C4-2B (cell line): ENCODE measurements at regions not wholly inside any gene's neighbourhood (a gene's known extent, or its start where the extent isn't known, plus 50 kb on each side); places are given as distances from the start of the nearest gene placed in this dataset.

Source experiments
- H3K27ac ChIP-seq: fragments of 450-650 bp; 2 replicates; pipeline ENCODE4 v1.5.1; 2017
- ZFX ChIP-seq: fragments of 450-650 bp; IDR thresholded peaks from 2 replicates; pipeline ENCODE4 v1.6.1; 2017
- TF ChIP-seq, protein P1 (sequence below): fragments of 450-650 bp; conservative IDR thresholded peaks from 2 replicates; pipeline ENCODE4 v1.5.1; 2017; ENCODE audit warnings: mild to moderate bottlenecking

DNA sequence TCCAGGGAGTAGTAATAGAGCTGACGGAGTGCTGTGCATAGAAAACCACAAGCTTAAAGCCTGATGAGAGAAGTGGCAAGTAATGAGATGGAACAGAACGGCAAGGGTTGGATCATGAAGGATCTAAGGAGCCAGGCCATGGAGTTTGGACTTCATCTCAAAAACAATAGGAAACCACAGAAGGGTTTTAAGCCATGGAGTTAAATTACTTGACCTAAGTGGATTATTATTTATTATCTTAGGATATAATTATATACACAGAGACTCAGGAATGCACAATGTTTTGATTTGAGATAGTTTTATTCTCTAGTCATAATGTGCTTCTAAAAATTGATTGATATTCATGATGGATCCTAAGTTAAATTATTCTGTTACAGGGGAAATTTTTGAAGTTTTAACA lies 242.4 kb downstream of the PLPP3 start:
- TF ChIP-seq, protein P1, sequence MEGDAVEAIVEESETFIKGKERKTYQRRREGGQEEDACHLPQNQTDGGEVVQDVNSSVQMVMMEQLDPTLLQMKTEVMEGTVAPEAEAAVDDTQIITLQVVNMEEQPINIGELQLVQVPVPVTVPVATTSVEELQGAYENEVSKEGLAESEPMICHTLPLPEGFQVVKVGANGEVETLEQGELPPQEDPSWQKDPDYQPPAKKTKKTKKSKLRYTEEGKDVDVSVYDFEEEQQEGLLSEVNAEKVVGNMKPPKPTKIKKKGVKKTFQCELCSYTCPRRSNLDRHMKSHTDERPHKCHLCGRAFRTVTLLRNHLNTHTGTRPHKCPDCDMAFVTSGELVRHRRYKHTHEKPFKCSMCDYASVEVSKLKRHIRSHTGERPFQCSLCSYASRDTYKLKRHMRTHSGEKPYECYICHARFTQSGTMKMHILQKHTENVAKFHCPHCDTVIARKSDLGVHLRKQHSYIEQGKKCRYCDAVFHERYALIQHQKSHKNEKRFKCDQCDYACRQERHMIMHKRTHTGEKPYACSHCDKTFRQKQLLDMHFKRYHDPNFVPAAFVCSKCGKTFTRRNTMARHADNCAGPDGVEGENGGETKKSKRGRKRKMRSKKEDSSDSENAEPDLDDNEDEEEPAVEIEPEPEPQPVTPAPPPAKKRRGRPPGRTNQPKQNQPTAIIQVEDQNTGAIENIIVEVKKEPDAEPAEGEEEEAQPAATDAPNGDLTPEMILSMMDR: no peak
- no peak for TF ChIP-seq ZFX
- H3K27ac ChIP-seq: no peak overlapping the region

DNA sequence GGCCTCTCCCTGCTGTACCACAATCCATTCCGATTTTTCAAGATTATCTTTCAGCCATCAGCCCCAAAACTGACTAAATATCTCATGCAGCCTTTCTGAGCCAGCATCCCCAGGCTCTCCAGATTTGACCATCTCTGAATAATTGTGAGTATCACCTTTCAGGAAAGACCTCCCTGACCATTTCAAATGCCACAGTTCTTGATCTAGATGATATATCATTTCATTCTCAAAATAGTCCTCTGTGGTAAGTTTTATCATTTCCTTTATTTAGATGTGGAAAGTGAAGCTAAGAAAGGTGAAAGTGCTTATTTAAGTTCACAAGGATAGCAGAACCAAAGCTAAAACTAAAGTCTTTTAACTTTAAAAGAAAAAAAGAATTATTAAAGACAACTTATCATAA lies 244.0 kb downstream of the PLPP3 start:
- TF ChIP-seq ZFX: no peak
- TF ChIP-seq, protein P1: no peak

DNA sequence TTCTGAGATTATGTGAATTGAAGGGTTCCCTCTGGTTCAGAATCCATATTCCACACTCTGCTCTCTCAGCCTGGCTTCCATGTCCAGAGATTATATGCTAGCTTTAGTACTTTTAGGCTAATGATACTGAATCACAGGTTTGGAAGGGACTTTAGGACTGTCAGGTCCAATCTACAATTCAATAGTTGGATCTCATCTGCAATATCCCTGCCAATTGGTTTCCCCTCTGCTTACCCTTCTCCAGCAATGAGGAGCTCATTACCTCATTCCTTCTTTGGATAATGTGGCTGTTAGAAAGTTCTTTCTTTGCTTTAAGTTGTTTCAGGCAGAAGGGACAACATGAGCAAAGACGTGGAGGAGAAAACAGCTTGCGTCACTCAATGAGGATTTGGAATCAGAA lies 245.3 kb downstream of the PLPP3 start:
- no peak overlapping the region for H3K27ac ChIP-seq
- TF ChIP-seq ZFX: no peak
- TF ChIP-seq, protein P1: no peak

More for the DNA sequence above, 244.0 kb downstream of the PLPP3 start:
- no peak overlapping the region for H3K27ac ChIP-seq

DNA sequence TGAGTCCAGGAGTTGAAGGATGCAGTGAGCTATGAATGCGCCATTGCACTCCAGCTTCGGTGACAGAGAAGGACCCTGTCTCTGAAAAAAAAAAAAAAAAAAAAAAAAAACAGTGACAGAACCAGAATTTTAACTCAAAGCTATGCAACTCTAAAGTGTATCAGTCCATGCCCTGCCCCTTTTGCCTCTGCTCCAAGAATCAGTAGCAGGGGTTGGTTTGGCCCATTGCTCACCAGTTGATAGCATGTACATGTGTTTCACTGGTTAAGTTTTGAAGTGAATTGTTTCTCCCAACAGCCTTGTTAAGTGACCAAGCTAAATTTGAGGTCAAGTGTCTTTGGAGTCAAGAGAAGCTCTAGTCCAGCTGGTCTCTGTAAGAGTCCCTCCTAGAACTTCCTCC lies 245.9 kb downstream of the PLPP3 start:
- no peak overlapping the region for H3K27ac ChIP-seq
- no peak for TF ChIP-seq ZFX
- TF ChIP-seq, protein P1: no peak

DNA sequence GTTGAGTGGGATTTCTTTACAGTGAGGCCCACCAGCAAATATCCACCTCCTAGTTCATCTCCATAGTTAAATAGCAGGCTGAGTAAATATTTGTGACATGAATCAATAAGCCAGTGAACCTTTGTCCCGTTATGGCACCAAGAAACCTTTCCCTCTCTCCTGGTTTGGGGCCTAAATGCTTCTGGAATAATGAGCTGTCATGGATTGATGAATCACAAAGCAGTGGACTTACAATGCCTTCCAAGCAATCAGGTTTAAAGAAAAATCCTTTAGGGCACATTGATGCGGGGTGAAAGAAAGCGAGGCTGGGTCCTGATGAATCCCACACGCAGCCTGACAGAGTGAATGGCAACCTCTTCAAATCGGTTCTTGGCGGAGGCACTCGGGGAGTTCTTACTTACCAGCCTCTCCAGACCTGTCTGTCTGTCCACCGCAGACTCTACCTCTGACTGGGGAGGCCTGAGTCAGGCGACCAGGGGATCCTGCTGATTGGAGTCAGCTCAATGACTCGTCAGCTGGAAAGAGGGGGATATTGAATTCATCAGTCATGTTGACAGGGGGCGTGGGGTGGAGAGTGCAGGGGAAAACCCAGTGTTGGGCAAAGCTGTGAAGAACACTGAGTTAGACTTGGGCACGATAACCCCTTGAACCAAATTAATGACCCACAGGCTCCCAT lies 247.3 kb downstream of the PLPP3 start:
- no peak for TF ChIP-seq ZFX
- TF ChIP-seq, protein P1: no peak
- no peak overlapping the region for H3K27ac ChIP-seq

DNA sequence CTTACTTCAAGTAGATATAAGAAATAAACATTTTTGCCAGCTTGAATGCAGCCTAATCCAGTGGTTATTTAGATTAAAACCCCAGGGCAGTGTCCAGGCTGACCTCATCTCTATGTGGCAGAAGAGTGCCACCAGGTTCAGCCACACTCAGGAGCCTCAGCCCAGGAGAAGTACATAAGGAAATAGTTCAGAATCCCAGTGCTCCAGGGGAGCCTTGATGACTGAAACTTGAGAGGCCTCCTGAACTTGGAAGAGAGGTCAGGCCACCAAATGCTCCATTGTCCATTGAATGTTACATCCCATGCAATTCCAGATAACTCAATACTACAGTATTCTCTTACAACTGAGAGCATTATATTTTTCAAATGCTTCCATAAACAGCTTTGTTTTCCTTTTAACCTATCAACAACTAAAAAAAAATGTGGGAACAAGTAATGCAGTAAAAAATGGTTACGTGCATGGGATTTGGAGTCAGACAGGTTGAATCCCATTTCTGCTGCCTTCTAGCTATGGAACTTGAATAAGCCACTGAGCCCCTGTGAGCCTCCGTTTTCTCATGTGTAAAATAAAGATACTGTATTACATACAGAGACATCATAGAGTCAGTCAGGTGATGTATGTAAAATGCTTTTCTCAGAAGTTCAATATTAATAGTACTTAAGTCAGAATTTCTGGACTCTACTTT lies 248.0 kb downstream of the PLPP3 start:
- H3K27ac ChIP-seq: no peak overlapping the region
- TF ChIP-seq, protein P1: no peak
- no peak for TF ChIP-seq ZFX

DNA sequence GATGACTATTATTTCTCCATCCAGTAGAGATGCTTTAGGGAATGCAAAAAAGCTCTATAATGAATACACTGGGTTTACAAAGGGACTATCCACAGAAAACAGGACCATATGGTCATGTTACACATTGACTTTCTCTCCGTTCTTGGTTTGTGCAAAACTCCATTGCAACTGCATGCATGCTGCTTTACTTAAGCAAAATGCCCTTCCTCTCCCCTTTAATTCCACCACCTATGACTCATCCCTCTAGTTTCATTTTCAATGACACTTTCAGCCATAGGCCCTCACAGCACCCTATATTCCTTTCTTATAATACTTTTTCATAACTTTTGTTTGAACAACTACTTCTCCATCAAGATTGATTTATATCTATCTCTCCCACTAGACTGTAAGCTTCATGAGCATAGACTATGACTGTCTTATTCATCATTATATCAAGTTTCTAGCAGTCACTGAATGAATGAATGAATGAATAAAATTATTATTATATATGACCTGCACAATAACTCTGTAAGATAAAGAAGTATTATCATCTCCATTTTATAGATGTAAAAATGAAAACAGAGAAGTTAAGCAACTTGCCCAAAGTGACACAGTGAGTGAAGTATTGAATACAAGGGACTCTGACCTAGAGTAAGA lies 248.9 kb downstream of the PLPP3 start:
- H3K27ac ChIP-seq: no peak overlapping the region
- TF ChIP-seq, protein P1: no peak
- no peak for TF ChIP-seq ZFX
